GM12878 (cell line): ENCODE measurements at regions not wholly inside any gene's neighbourhood (a gene's known extent, or its start where the extent isn't known, plus 50 kb on each side); places are given as distances from the start of the nearest gene placed in this dataset.

Experiments
- ATF2 ChIP-seq: IDR thresholded peaks from 2 replicates; pipeline ENCODE4 v1.6.1; 2012; ENCODE audit warnings: low read length, inconsistent platforms
- BHLHE40 ChIP-seq, 2 experiments: fragments of 450-650 bp in 1 of 2; IDR thresholded peaks; 2 replicates each; pipeline ENCODE4 v1.6.1; 2011 to 2017; ENCODE audit warnings: low read depth in 2 of 2, borderline replicate concordance in 1 of 2, improper control_type of control experiment in 1 of 2, low read length in 1 of 2, mild to moderate bottlenecking in 1 of 2
- CBX3 ChIP-seq: fragments of 200-600 bp; sonication (generic); IDR thresholded peaks from 2 replicates; pipeline ENCODE4 v1.6.1; 2016; ENCODE audit warnings: low read depth, borderline replicate concordance
- CHD4 ChIP-seq: fragments of 200-600 bp; sonication (generic); IDR thresholded peaks from 2 replicates; pipeline ENCODE4 v1.6.1; 2016; ENCODE audit warnings: mild to moderate bottlenecking
- EED ChIP-seq: sonication (generic); IDR thresholded peaks from 2 replicates; pipeline ENCODE4 v1.6.1; 2016; ENCODE audit warnings: antibody characterized with exemption, low read depth
- FOS ChIP-seq: IDR thresholded peaks from 3 replicates; pipeline ENCODE4 v1.6.1; 2011; ENCODE audit warnings: borderline replicate concordance; ENCODE audit not compliant: insufficient read length; ENCODE audit errors: extremely low read depth
- GABPA ChIP-seq: IDR thresholded peaks from 2 replicates; pipeline ENCODE4 v1.6.1; 2014; ENCODE audit warnings: antibody characterized with exemption, low read depth, mild to moderate bottlenecking, inconsistent platforms
- JUNB ChIP-seq: IDR thresholded peaks from 2 replicates; pipeline ENCODE4 v1.6.1; 2016; ENCODE audit warnings: antibody characterized with exemption, mild to moderate bottlenecking
- KDM1A ChIP-seq: fragments of 200-600 bp; sonication (generic); IDR thresholded peaks from 2 replicates; pipeline ENCODE4 v1.6.1; 2016; ENCODE audit warnings: borderline replicate concordance
- MEF2B ChIP-seq: fragments of 450-650 bp; IDR thresholded peaks from 2 replicates; pipeline ENCODE4 v1.6.1; 2018; ENCODE audit warnings: mild to moderate bottlenecking, moderate library complexity; ENCODE audit not compliant: partially characterized antibody, poor library complexity, severe bottlenecking
- NFIC ChIP-seq: IDR thresholded peaks from 2 replicates; pipeline ENCODE4 v1.6.1; 2012; ENCODE audit warnings: low read depth, mild to moderate bottlenecking, inconsistent platforms, low read length, moderate library complexity
- PKNOX1 ChIP-seq: fragments of 450-650 bp; IDR thresholded peaks from 2 replicates; pipeline ENCODE4 v1.6.1; 2016; ENCODE audit warnings: mild to moderate bottlenecking
- PML ChIP-seq: IDR thresholded peaks from 2 replicates; pipeline ENCODE4 v1.6.1; 2012; ENCODE audit warnings: low read length, inconsistent platforms
- POLR2AphosphoS5 ChIP-seq: IDR thresholded peaks from 2 replicates; pipeline ENCODE4 v1.6.1; 2011; ENCODE audit warnings: mild to moderate bottlenecking, low read length, inconsistent platforms
- RELA ChIP-seq: fragments of 450-650 bp; IDR thresholded peaks from 2 replicates; pipeline ENCODE4 v1.8.0; 2014; ENCODE audit warnings: borderline replicate concordance; ENCODE audit not compliant: partially characterized antibody
- SIX5 ChIP-seq: IDR thresholded peaks from 2 replicates; pipeline ENCODE4 v1.6.1; 2011; ENCODE audit warnings: mild to moderate bottlenecking, low read depth, low read length, moderate library complexity; ENCODE audit not compliant: severe bottlenecking
- SP1 ChIP-seq: IDR thresholded peaks from one replicate; pipeline ENCODE4 v1.6.1; 2011; ENCODE audit warnings: low read depth, low read length
- TCF3 ChIP-seq: IDR thresholded peaks from 2 replicates; pipeline ENCODE4 v1.6.1; 2012; ENCODE audit warnings: low read depth, mild to moderate bottlenecking, low read length, borderline replicate concordance; ENCODE audit not compliant: insufficient read depth
- TF ChIP-seq, protein P1 (sequence below): fragments of 450-650 bp; IDR thresholded peaks from 2 replicates; pipeline ENCODE4 v1.6.1; 2017; ENCODE audit warnings: mild to moderate bottlenecking, moderate library complexity
- TF ChIP-seq, protein P2 (sequence below): IDR thresholded peaks from 2 replicates; pipeline ENCODE4 v1.6.1; 2012; ENCODE audit warnings: mild to moderate bottlenecking, low read depth, low read length

- TF ChIP-seq BHLHE40 (IDR thresholded peaks at IDR 0.05; ENCODE audit: borderline replicate concordance in 1 of 2, low read depth in 2 of 2, low read length in 1 of 2): peak; percentile 94 to 95
- peak; percentile 84; the same call in 1 of the 2 replicates for TF ChIP-seq PML
- no peak for TF ChIP-seq FOS
- TF ChIP-seq, protein P1, sequence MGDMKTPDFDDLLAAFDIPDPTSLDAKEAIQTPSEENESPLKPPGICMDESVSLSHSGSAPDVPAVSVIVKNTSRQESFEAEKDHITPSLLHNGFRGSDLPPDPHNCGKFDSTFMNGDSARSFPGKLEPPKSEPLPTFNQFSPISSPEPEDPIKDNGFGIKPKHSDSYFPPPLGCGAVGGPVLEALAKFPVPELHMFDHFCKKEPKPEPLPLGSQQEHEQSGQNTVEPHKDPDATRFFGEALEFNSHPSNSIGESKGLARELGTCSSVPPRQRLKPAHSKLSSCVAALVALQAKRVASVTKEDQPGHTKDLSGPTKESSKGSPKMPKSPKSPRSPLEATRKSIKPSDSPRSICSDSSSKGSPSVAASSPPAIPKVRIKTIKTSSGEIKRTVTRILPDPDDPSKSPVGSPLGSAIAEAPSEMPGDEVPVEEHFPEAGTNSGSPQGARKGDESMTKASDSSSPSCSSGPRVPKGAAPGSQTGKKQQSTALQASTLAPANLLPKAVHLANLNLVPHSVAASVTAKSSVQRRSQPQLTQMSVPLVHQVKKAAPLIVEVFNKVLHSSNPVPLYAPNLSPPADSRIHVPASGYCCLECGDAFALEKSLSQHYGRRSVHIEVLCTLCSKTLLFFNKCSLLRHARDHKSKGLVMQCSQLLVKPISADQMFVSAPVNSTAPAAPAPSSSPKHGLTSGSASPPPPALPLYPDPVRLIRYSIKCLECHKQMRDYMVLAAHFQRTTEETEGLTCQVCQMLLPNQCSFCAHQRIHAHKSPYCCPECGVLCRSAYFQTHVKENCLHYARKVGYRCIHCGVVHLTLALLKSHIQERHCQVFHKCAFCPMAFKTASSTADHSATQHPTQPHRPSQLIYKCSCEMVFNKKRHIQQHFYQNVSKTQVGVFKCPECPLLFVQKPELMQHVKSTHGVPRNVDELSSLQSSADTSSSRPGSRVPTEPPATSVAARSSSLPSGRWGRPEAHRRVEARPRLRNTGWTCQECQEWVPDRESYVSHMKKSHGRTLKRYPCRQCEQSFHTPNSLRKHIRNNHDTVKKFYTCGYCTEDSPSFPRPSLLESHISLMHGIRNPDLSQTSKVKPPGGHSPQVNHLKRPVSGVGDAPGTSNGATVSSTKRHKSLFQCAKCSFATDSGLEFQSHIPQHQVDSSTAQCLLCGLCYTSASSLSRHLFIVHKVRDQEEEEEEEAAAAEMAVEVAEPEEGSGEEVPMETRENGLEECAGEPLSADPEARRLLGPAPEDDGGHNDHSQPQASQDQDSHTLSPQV: peak; percentile 73; the same call in 1 of the 2 replicates
- TF ChIP-seq RELA: peak; percentile 89
- peak; percentile 77 for TF ChIP-seq GABPA
- TF ChIP-seq EED: peak; percentile 99
- TF ChIP-seq ATF2: peak; percentile 99
- TF ChIP-seq POLR2AphosphoS5: 0 out of 2 replicates have a peak, but pooled peaks have one; percentile 44
- TF ChIP-seq CBX3: no peak
- peak; percentile 99 for TF ChIP-seq NFIC
- TF ChIP-seq JUNB: peak; percentile 99
- TF ChIP-seq KDM1A: 0 out of 2 replicates have a peak, but pooled peaks have one; percentile 36
- TF ChIP-seq, protein P2, sequence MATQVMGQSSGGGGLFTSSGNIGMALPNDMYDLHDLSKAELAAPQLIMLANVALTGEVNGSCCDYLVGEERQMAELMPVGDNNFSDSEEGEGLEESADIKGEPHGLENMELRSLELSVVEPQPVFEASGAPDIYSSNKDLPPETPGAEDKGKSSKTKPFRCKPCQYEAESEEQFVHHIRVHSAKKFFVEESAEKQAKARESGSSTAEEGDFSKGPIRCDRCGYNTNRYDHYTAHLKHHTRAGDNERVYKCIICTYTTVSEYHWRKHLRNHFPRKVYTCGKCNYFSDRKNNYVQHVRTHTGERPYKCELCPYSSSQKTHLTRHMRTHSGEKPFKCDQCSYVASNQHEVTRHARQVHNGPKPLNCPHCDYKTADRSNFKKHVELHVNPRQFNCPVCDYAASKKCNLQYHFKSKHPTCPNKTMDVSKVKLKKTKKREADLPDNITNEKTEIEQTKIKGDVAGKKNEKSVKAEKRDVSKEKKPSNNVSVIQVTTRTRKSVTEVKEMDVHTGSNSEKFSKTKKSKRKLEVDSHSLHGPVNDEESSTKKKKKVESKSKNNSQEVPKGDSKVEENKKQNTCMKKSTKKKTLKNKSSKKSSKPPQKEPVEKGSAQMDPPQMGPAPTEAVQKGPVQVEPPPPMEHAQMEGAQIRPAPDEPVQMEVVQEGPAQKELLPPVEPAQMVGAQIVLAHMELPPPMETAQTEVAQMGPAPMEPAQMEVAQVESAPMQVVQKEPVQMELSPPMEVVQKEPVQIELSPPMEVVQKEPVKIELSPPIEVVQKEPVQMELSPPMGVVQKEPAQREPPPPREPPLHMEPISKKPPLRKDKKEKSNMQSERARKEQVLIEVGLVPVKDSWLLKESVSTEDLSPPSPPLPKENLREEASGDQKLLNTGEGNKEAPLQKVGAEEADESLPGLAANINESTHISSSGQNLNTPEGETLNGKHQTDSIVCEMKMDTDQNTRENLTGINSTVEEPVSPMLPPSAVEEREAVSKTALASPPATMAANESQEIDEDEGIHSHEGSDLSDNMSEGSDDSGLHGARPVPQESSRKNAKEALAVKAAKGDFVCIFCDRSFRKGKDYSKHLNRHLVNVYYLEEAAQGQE: no peak
- TF ChIP-seq CHD4: 0 out of 2 replicates have a peak, but pooled peaks have one; percentile 88
- peak; percentile 91 for TF ChIP-seq SP1
- no peak for TF ChIP-seq SIX5
- peak; percentile 99 for TF ChIP-seq TCF3
- TF ChIP-seq PKNOX1: peak; percentile 80
- TF ChIP-seq MEF2B: peak; percentile 100
Observed at GRCh38 chr6:6918216-6918983, 189.4 kb upstream of the RREB1 start (continued).
